ENCODE measurements at regions not wholly inside any gene's neighbourhood (a gene's known extent, or its start where the extent isn't known, plus 50 kb on each side); places are given as distances from the start of the nearest gene placed in this dataset.

DNA sequence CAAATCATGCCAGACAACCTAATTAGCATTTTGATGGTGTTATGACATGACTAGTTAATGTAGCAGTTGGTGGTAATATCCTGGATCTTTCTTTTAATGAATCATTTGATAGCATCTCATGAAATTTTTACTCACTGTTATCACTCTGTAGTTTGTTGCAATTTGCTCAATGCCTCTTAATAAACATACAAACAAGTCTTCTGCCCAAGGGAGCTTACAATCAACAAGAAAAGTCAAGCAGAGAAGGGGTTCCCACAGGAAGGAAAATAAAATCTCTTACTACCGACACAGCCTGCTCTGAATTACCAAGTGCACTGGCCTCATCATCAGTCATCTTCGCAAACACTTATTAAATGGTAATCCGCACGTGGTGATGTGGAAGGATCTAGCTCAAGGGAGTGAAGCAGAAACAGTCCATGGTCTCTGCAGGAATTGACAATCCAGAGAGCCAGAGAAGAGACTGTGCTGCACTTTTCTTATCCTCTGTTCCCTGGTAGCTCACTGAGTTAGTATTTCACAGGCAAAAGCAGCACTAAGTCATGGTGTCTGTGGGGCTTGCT, 263.5 kb downstream of the EPHA4 start:
- TF ChIP-seq, protein P1, sequence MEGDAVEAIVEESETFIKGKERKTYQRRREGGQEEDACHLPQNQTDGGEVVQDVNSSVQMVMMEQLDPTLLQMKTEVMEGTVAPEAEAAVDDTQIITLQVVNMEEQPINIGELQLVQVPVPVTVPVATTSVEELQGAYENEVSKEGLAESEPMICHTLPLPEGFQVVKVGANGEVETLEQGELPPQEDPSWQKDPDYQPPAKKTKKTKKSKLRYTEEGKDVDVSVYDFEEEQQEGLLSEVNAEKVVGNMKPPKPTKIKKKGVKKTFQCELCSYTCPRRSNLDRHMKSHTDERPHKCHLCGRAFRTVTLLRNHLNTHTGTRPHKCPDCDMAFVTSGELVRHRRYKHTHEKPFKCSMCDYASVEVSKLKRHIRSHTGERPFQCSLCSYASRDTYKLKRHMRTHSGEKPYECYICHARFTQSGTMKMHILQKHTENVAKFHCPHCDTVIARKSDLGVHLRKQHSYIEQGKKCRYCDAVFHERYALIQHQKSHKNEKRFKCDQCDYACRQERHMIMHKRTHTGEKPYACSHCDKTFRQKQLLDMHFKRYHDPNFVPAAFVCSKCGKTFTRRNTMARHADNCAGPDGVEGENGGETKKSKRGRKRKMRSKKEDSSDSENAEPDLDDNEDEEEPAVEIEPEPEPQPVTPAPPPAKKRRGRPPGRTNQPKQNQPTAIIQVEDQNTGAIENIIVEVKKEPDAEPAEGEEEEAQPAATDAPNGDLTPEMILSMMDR (IDR thresholded peaks at IDR 0.05; ENCODE audit: insufficient read depth, low read length, poor library complexity, severe bottlenecking): no peak
- no peaks in the 10 kb centered on the region for H3K27me3 ChIP-seq (ENCODE audit: control insufficient read depth, insufficient read depth, low read length)
- no peaks in the 10 kb centered on the region for H3K36me3 ChIP-seq (ENCODE audit: control insufficient read depth, insufficient read depth, low read length)
- no peak overlapping the region for H3K4me3 ChIP-seq (ENCODE audit: low read depth, low read length)
- DNase-seq (ENCODE audit: low read depth): no peak

DNA sequence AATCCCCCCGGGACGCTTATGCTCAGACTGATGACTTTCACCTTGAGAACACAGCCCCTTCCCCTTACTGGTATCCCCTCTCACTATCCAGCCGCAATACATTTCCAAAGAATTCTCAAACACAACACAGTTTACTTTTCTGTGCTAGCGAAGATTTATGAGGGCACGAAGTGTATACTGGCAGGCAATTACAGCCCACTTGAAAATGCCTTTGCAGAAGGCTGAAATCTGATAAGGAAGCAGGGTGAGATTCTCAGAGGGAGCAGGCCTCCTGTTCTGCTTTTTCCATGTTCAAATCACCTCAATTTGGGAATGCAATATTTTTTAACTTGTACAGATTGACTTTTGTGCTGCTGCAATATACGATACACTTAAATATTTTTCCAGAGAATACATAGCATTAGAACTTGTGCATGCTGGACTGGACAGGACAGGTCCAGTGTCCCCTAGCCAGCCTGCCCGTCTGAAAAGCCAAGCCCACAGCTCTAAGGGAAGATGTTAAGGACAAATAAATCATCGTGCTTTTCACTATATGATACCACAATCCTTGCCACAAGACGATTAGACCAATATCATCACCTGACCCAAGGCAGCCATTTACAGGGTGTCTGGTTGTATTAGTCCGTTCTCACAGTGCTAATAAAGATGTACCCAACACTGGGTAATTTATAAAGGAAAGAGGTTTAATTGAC, 262.1 kb downstream of the EPHA4 start:
- no peak for DNase-seq (ENCODE audit: low read depth)
- TF ChIP-seq, protein P1 (IDR thresholded peaks at IDR 0.05; ENCODE audit: insufficient read depth, low read length, poor library complexity, severe bottlenecking): no peak
- Histone ChIP-seq H3K27me3 (ENCODE audit: control insufficient read depth, insufficient read depth, low read length) (no peaks in the 10 kb centered on the region), H3K36me3 (ENCODE audit: control insufficient read depth, insufficient read depth, low read length) (no peaks in the 10 kb centered on the region), H3K4me3 (ENCODE audit: low read depth, low read length) (no peak overlapping the region)

DNA sequence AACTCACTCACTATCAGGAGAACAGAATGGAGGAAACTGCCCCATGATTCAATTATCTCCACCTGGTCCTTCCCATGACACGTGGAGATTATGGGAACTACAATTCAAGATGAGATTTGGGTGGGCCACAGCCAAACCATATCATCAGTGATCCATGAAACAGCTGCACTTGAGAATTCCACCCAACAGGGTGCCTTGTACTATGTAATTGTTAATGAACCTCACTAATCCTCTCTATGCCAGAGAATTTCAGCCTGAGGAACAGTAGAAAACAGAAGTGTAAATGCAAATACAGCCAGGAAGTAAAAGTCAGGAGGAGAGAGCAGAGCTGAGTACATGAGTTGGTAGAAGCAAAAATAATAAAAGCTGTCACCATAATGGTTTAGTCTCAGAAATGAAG, 261.4 kb downstream of the EPHA4 start:
- Histone ChIP-seq H3K36me3 (ENCODE audit: control insufficient read depth, insufficient read depth, low read length) (no peaks in the 10 kb centered on the region), H3K27me3 (ENCODE audit: control insufficient read depth, insufficient read depth, low read length) (no peaks in the 10 kb centered on the region), H3K4me3 (ENCODE audit: low read depth, low read length) (no peak overlapping the region)
- TF ChIP-seq, protein P1 (IDR thresholded peaks at IDR 0.05; ENCODE audit: insufficient read depth, low read length, poor library complexity, severe bottlenecking): no peak
- no peak for DNase-seq (ENCODE audit: low read depth)

DNA sequence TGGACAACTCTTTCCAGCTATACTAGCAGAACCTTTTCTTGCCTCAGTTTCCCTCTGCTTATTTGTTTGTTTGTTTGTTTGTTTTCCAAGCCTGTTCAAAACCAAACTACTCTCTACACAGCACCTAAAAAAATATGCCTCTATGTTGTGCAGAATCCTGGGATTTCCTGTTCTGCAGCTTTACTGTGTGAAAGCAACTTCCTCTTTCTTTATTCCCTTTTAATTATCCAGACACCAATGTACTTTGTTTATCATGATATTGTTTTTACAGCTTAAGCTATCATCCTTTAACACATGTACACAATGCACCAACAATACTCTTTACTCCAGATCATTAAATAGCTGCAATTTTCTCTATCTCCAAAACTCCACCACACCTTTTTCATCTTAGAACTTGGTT, 259.5 kb downstream of the EPHA4 start:
- H3K36me3 ChIP-seq (ENCODE audit: control insufficient read depth, insufficient read depth, low read length): no peaks in the 10 kb centered on the region

DNA sequence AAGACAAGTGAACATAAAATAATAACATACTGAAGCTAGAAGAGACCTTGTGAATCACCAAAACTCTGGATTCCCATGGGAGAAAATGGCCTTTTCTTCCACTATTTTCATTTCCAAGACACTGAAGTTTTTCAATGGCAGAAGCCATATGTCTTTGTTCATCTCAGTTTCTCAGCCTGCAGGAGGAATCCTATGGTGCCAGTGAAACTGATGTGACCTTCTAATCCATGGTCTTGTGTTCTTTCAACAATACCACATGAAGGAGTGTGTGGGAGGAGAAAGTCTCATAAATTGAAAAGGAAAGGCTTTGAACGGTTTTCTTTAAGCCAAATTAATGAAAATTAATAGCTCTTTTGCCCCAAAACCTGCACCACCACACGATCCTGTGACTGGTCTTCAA, 257.3 kb downstream of the EPHA4 start:
- no peak for DNase-seq (ENCODE audit: low read depth)
- Histone ChIP-seq H3K27me3 (ENCODE audit: control insufficient read depth, insufficient read depth, low read length) (no peaks in the 10 kb centered on the region), H3K4me3 (ENCODE audit: low read depth, low read length) (no peak overlapping the region), H3K36me3 (ENCODE audit: control insufficient read depth, insufficient read depth, low read length) (no peaks in the 10 kb centered on the region)
- TF ChIP-seq, protein P1 (IDR thresholded peaks at IDR 0.05; ENCODE audit: insufficient read depth, low read length, poor library complexity, severe bottlenecking): no peak

More for the DNA sequence above, 259.5 kb downstream of the EPHA4 start:
- TF ChIP-seq, protein P1 (IDR thresholded peaks at IDR 0.05; ENCODE audit: insufficient read depth, low read length, poor library complexity, severe bottlenecking): no peak
- Histone ChIP-seq H3K27me3 (ENCODE audit: control insufficient read depth, insufficient read depth, low read length) (no peaks in the 10 kb centered on the region), H3K4me3 (ENCODE audit: low read depth, low read length) (no peak overlapping the region)
- DNase-seq (ENCODE audit: low read depth): no peak

All from kidney epithelial cell (primary cell).